GM21447 (cell line): ENCODE measurements at regions not wholly inside any gene's neighbourhood (a gene's known extent, or its start where the extent isn't known, plus 50 kb on each side); places are given as distances from the start of the nearest gene placed in this dataset.
"Not testable (repeated sequence)": the region's sequence is repeated elsewhere in the genome, so short reads cannot be mapped to it uniquely, and the experiment has no call there.

ENCODE experiments used
- ATAC-seq: cut with Tn5 transposase; IDR thresholded peaks from one replicate; pipeline ENCODE4 v1.9.1; 2021; ENCODE audit not compliant: unreplicated experiment

DNA sequence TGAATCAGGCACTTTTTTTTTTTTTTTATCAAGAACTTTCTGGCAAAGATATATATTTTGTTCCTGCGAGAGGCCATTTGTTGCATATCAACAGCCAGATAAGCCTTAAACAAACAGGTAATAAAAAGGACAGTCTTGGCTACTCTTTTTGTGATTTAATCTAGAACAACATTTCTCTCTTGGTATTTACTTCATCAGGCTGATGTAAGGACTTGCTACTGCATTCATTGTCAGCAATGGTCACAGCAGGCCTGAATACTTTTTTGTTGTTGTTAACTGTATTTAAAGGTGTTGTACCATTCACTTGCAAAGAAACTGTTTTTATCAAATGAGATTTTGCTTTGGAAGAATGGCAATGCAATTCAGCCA, 683.8 kb downstream of the IRS1 start:
- ATAC-seq: no peak

DNA sequence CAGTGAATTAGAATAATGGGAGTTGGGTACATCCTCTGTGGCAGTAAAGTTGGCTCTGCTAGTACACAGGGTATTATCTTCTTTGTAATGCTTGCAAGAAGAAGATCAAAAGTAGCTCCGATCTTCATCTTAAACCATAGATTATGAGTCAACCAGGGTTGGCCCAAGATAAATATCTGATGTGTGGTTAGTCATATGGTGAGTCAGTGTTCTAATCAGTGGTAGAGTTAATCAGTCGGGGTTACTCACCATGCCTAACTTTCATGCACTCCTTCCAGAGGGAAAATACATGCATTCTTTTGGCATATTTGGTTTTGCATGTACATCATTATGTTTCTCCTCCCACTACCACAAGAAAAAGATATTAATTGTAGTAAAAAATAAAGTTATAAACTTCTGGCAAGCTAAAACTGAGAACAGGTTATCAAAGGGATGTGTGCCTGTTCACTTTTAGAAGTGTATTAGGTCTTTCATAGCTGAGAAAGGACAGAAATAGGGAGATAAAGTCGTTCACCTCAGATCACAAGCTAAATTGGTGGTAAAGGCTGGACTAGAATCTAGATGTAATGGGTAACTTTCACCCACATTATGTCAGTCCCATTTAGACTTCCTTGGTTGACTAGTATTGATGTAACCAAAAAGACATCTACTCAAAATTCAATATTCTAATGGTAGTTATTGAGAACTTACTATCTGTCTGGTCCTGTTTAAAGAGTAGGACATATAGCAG, 684.4 kb downstream of the IRS1 start:
- ATAC-seq: no peak

- ATAC-seq: no peak
Observed at GRCh38 chr2:226114436-226114835, 685.2 kb downstream of the IRS1 start.

GRCh38 chr2:226098861-226099745, 699.6 kb downstream of the NYAP2 start:
- ATAC-seq: no peak

- ATAC-seq: no peak
Observed at GRCh38 chr2:226095058-226095457, 695.5 kb downstream of the NYAP2 start.

GRCh38 chr2:226093364-226093763, 693.9 kb downstream of the NYAP2 start:
- ATAC-seq: no peak

DNA sequence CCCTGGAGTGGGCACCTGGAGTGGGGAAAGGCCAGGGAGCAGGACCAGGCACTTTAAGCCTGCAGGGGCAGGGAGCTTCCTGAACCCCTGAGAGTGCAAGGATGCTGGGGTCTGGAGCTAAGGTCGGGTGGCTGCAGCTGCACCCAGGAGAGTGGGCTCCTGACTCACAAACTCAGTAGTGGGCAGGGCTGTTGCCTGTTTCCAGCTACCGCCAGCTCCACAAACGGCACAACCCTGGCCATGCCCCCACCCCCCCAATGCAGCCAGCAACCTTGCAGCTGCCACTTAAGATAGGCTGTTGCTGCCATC, 688.8 kb downstream of the NYAP2 start:
- ATAC-seq: no peak

DNA sequence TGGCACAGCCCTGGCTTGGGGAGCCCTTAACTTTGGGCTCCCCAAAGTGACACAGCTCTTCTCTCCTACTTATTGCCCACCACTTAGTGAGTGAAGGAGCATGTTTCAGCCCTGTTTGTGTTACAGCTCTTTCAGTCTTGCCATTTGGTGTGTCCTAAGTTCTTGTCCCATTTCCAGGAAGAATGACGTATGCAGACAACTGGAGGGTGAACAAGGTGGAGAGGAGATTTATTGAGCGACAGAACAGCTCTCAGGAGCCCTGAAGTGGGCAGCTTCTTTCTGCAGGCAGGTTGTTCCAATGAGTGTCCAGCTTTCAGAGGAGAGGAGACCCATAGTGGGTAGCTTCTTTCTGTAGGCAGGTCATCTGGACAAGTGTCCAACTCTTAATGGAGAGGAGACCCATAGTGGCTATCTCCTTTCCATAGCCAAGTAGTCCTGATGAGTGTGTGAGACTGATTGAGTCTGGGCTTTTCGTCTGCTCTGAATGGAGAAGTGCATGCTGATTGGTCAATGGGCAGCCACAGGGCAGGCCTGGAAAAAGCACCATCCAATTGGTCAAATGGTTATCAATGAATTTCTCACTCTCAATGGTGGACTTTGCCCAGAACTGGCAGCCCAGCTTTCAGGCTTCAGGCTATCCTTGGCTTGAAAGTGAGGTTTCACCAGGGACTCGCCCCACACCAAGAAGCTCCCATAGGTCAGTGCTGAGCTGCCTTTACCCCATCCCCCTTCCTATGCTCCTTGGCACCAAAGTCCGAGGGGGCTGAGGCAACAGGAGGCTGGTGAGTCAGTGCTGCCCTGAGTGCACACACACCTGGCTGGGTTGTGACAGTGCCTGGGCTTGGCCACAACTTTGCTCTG, 688.2 kb downstream of the NYAP2 start:
- no peak for ATAC-seq

- no peak for ATAC-seq
Observed at GRCh38 chr2:226087051-226087450, 687.5 kb downstream of the NYAP2 start.

DNA sequence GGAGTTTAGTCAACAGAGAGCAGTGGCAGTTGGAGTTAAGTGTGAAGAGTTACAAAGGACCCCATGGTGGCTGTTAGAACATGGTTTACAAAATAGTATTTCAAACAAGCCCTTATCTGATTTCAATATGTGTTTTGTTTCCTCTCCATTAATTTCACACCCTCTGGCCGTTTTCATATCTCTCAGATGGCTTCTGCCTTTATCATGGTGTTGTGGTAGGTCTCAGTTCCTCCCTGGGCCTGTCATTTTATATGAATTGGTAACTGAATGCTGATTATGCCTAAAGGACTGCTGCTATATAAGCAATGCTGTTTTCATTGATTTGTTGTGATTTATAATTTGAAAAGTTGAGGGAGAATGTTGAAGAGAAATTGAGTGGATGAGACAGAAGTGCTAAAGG, 686.7 kb downstream of the NYAP2 start:
- no peak for ATAC-seq

DNA sequence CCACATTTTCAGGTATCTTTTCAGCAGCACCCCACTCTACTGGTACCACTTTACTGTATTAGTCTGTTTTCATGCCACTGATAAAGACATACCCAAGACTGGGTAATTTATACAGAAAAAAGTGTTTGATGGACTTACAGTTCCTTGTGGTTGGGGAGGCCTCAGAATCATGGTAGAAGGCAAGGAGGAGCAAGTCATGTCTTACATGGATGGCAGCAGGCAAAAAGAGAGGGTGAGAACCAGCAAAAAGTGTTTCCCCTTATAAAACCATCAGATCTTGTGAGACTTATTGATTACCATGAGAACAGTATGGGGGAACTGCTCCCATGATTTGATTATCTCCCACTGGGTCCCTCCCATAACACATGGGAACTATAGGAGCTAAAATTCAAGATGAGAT, 685.9 kb downstream of the NYAP2 start:
- not testable (repeated sequence) for ATAC-seq

DNA sequence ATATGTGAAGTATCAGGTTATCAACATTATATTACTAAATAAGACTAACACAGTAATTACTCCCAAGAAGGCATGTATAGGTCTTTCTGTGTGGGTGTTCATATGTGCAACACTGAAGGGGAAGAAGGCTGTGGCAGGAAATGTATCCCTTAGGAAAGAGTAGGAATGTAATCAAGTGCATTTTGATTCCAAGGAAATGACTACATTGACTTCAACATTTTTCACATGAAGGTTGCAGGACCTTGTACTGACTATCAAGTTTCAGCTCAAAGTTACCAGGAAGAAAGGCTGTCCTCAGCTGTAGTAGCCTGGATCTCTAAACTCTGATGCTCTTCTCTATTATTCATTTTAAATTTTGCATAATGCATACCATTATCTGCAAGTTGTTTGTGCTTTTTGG, 680.8 kb downstream of the NYAP2 start:
- no peak for ATAC-seq

- no peak for ATAC-seq
Observed at GRCh38 chr2:226079671-226080181, 680.2 kb downstream of the NYAP2 start.

GRCh38 chr2:226079196-226079595, 679.7 kb downstream of the NYAP2 start:
- no peak for ATAC-seq

DNA sequence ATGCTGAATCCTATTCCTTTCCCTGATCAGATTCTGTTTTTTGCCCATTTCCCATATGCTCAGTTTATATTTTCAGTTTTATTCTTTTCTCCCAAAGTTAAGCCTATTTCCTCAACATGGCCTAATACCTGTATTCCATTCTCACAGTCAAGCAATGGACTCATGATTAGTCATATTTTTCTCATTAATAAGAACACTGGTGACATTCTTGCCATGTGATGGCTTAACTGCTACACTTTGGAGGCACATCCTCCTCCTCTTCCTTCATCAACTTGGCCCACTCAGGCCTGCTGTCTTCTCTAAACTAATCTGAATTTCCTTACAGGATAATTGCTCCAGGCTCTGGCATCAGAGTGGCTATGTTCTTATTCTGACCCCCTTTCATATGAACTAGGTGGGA, 679.2 kb downstream of the NYAP2 start:
- ATAC-seq: no peak

DNA sequence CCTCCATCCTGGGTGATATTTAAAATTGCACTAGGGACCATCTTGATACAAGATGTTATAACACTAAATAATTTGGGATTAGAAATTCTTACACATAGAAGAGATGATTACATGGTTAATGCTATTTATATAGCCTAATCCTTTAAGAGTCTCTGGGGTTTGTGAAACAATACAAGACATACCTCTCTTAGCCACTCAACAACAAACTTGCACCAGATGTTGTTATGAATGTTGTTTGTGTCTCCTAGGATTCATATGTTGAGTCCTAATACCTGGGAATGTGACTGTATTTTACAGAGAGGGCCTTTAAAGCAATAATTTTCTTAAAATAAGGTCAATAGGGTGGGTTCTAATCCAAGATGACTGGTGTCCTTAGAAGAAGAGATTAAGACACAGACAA, 678.3 kb downstream of the NYAP2 start:
- ATAC-seq: no peak

DNA sequence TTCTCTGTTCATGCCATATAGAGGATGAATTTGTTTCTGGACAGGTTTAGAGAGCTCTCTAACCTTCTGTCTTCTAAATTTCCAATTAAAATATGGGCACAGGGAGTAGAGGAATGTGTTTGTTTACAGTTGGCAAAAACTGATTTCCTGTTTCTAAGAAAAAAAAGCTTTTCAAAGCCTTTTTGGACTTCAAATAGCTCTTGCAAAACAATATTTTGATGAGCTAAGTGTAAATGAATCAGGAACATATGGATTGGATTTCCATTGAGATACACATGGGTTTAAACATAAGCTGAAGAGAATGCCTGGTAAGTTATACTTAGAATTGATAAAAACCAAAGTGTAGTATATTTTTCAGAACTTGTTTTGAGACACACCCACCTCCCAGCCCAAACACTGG, 677.5 kb downstream of the NYAP2 start:
- ATAC-seq: no peak

GRCh38 chr2:226076529-226076928, 677.0 kb downstream of the NYAP2 start:
- no peak for ATAC-seq

GRCh38 chr2:226074391-226074790, 674.9 kb downstream of the NYAP2 start:
- no peak for ATAC-seq

GRCh38 chr2:226073496-226074160, 674.1 kb downstream of the NYAP2 start:
- ATAC-seq: no peak

DNA sequence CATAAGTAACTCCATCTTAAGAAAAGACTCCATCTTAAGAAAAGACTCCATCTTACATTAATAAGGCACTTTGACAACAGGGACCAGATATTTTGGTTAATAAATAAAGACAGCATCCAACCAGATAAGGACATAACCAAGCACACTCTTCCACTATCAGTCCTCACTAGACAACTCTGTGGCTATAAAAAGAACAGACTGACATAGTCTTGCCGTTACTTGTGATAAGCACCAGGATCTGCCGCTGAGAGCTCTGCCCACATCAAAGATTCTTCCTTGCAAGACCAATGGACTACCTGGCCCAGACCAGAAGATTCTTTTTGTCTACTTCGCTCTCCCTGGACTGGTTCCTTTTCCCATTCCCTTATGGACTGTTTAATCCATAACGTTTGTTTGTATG, 667.4 kb downstream of the NYAP2 start:
- ATAC-seq: no peak
